Testis (tissue), 2 donors: ENCODE measurements at regions not wholly inside any gene's neighbourhood (a gene's known extent, or its start where the extent isn't known, plus 50 kb on each side); places are given as distances from the start of the nearest gene placed in this dataset.

Source experiments
- DNase-seq: peaks from one replicate; pipeline ENCODE4 v3.0.0-alpha.2; 2019
- H3K27ac ChIP-seq, 2 donors: fragments of 200-600 bp; sonication (generic); one replicate each; pipeline ENCODE4 v1.5.1; 2019
- H3K27me3 ChIP-seq: fragments of 200-600 bp; sonication (generic); one replicate; pipeline ENCODE4 v1.5.1; 2019
- H3K36me3 ChIP-seq: fragments of 200-600 bp; sonication (generic); one replicate; pipeline ENCODE4 v1.5.1; 2017; ENCODE audit warnings: low read depth; ENCODE audit errors: missing control alignments
- H3K4me1 ChIP-seq: fragments of 200-600 bp; sonication (generic); one replicate; pipeline ENCODE4 v1.5.1; 2019
- H3K4me3 ChIP-seq, 2 donors: fragments of 200-600 bp; sonication (generic); one replicate each; pipeline ENCODE4 v1.5.1; 2017 to 2019
- H3K9me3 ChIP-seq: fragments of 200-600 bp; sonication (generic); one replicate; pipeline ENCODE4 v1.5.1; 2017
- CTCF ChIP-seq, 3 experiments: fragments of 450-650 bp in 2 of 3; fragments of 200-600 bp in 1 of 3; sonication (generic) in 1 of 3; IDR thresholded peaks; one replicate each; pipeline ENCODE4 v1.5.1; 2016 to 2019; ENCODE audit warnings: antibody characterized with exemption in 3 of 3, mild to moderate bottlenecking in 2 of 3, moderate library complexity in 1 of 3
- POLR2A ChIP-seq: fragments of 450-650 bp; IDR thresholded peaks from one replicate; pipeline ENCODE4 v1.6.1; 2017; ENCODE audit warnings: antibody characterized with exemption, mild to moderate bottlenecking, moderate library complexity
- WGBS, 2 donors: methylation state at CpG; one replicate each; pipeline ENCODE4 v1.1.5; 2018; 5-methylcytosine and 5-hydroxymethylcytosine counted together
- intact Hi-C: fragments of 100-400 bp; cut with DNase I; formaldehyde crosslinking; loops from one replicate; pipeline ENCODE4 v1.15.1; 2023; ENCODE audit warnings: low total_unique reads

GRCh38 chr1:191279266-191279800 lies 801.7 kb upstream of the BRINP3 start:
- no peak for DNase-seq
- TF ChIP-seq CTCF (IDR thresholded peaks at IDR 0.05), result no peak
- no peak for TF ChIP-seq POLR2A
- Histone ChIP-seq H3K27me3 (no peaks in the 10 kb centered on the region), H3K9me3 (no peaks in the 10 kb centered on the region), H3K4me3 (no peak overlapping the region), H3K36me3 (no peaks in the 10 kb centered on the region), H3K27ac (no peak overlapping the region), H3K4me1 (no peaks in the 10 kb centered on the region)
- 92 to 98% methylated on average over 2 of the region's 2 CpGs for WGBS, 2 donors
- intact Hi-C loops, result no loop called here

GRCh38 chr1:191284175-191284574 lies 806.5 kb upstream of the BRINP3 start:
- H3K9me3 ChIP-seq, result no peaks in the 10 kb centered on the region
- H3K4me3 ChIP-seq, result no peak overlapping the region
- H3K27ac ChIP-seq, result no peak overlapping the region
- TF ChIP-seq POLR2A, result no peak
- H3K4me1 ChIP-seq, result no peaks in the 10 kb centered on the region
- no peaks in the 10 kb centered on the region for H3K27me3 ChIP-seq
- no peak for DNase-seq
- H3K36me3 ChIP-seq, result no peaks in the 10 kb centered on the region
- intact Hi-C loops, result no loop called here

GRCh38 chr1:191290441-191290840 lies 812.8 kb upstream of the BRINP3 start:
- TF ChIP-seq CTCF (IDR thresholded peaks at IDR 0.05), result no peak
- no peak for TF ChIP-seq POLR2A
- Histone ChIP-seq H3K4me3 (no peak overlapping the region), H3K27me3 (no peaks in the 10 kb centered on the region), H3K36me3 (no peaks in the 10 kb centered on the region), H3K4me1 (no peaks in the 10 kb centered on the region), H3K9me3 (no peaks in the 10 kb centered on the region), H3K27ac (no peak overlapping the region)
- intact Hi-C loops, result no loop called here
- 39 to 54% methylated on average over 4 of the region's 4 CpGs for WGBS, 2 donors
- no peak for DNase-seq

GRCh38 chr1:191305370-191305769 lies 827.7 kb upstream of the BRINP3 start:
- DNase-seq, result no peak
- no peaks in the 10 kb centered on the region for H3K27me3 ChIP-seq
- intact Hi-C loops, result no loop called here
- no peaks in the 10 kb centered on the region for H3K9me3 ChIP-seq
- H3K27ac ChIP-seq, result no peak overlapping the region
- WGBS, 2 donors, result 89 to 97% methylated on average over 1 of the region's 1 CpG
- H3K4me1 ChIP-seq, result no peaks in the 10 kb centered on the region
- no peak overlapping the region for H3K4me3 ChIP-seq
- no peak for TF ChIP-seq CTCF (IDR thresholded peaks at IDR 0.05)
- TF ChIP-seq POLR2A, result no peak
- H3K36me3 ChIP-seq, result no peaks in the 10 kb centered on the region

- Histone ChIP-seq H3K9me3 (no peaks in the 10 kb centered on the region), H3K4me3 (no peak overlapping the region), H3K36me3 (no peaks in the 10 kb centered on the region), H3K27ac (no peak overlapping the region), H3K4me1 (no peaks in the 10 kb centered on the region), H3K27me3 (no peaks in the 10 kb centered on the region)
- TF ChIP-seq CTCF (IDR thresholded peaks at IDR 0.05) (no peak), POLR2A (no peak)
- no peak for DNase-seq
- intact Hi-C loops, result no loop called here
- 96 to 98% methylated on average over 6 to 7 of the region's 7 CpGs for WGBS, 2 donors
These were observed 829.3 kb upstream of the BRINP3 start for GRCh38 chr1:191306916-191307315.
